Stimulated activated CD4-positive, alpha-beta T cell treated with anti-CD3 and anti-CD28 coated beads, Interleukin-12 subunit alpha, Interleukin-12 subunit beta, amount 100 ng/mL, for 24 hours (primary cell): ENCODE measurements at regions not wholly inside any gene's neighbourhood (a gene's known extent, or its start where the extent isn't known, plus 50 kb on each side); places are given as distances from the start of the nearest gene placed in this dataset.

Experiments used
- DNase-seq, 2 experiments: peaks; one replicate each; pipeline ENCODE4 v3.0.0-alpha.2; 2020; ENCODE audit warnings: low read depth in 2 of 2

GRCh38 chrX:20863649-20864048 lies 510.6 kb upstream of the CNKSR2 start:
- DNase-seq: no peak

- DNase-seq: no peak
Observed at GRCh38 chrX:20861113-20861512, 513.1 kb upstream of the CNKSR2 start.

- DNase-seq: no peak
Observed at GRCh38 chrX:20857746-20858145, 516.5 kb upstream of the CNKSR2 start.

GRCh38 chrX:20838477-20838876 lies 535.7 kb upstream of the CNKSR2 start:
- no peak for DNase-seq

- no peak for DNase-seq
Observed at GRCh38 chrX:20829665-20830491, 544.3 kb upstream of the CNKSR2 start.

GRCh38 chrX:20825984-20826383 lies 548.2 kb upstream of the CNKSR2 start:
- no peak for DNase-seq

- DNase-seq: no peak
Observed at GRCh38 chrX:20803971-20804370, 537.3 kb upstream of the RPS6KA3 start.

- no peak for DNase-seq
Observed at GRCh38 chrX:20802036-20802435, 535.3 kb upstream of the RPS6KA3 start.

GRCh38 chrX:20796450-20796849 lies 529.7 kb upstream of the RPS6KA3 start:
- no peak for DNase-seq

- no peak for DNase-seq
Observed at GRCh38 chrX:20789103-20789502, 522.4 kb upstream of the RPS6KA3 start.

- no peak for DNase-seq
Observed at GRCh38 chrX:20767346-20767745, 500.6 kb upstream of the RPS6KA3 start.

- no peak for DNase-seq
Observed at GRCh38 chrX:20756585-20756984, 489.9 kb upstream of the RPS6KA3 start.

- no peak for DNase-seq
Observed at GRCh38 chrX:20753076-20753475, 486.4 kb upstream of the RPS6KA3 start.

- no peak for DNase-seq
Observed at GRCh38 chrX:20746690-20747089, 480.0 kb upstream of the RPS6KA3 start.

- DNase-seq: no peak
Observed at GRCh38 chrX:20743046-20743445, 476.3 kb upstream of the RPS6KA3 start.

- no peak for DNase-seq
Observed at GRCh38 chrX:20742106-20742505, 475.4 kb upstream of the RPS6KA3 start.

GRCh38 chrX:20740443-20740842 lies 473.7 kb upstream of the RPS6KA3 start:
- no peak for DNase-seq

- DNase-seq: no peak
Observed at GRCh38 chrX:20739038-20739745, 472.5 kb upstream of the RPS6KA3 start.

- DNase-seq: no peak
Observed at GRCh38 chrX:20729416-20729815, 462.7 kb upstream of the RPS6KA3 start.

GRCh38 chrX:20727447-20727846 lies 460.7 kb upstream of the RPS6KA3 start:
- DNase-seq: no peak

- DNase-seq: no peak
Observed at GRCh38 chrX:20720954-20721626, 454.4 kb upstream of the RPS6KA3 start.

- DNase-seq: no peak
Observed at GRCh38 chrX:20718592-20719380, 452.1 kb upstream of the RPS6KA3 start.
